T follicular helper cell (primary cell): ENCODE measurements at regions not wholly inside any gene's neighbourhood (a gene's known extent, or its start where the extent isn't known, plus 50 kb on each side); places are given as distances from the start of the nearest gene placed in this dataset.
"Not testable (repeated sequence)": the region's sequence is repeated elsewhere in the genome, so short reads cannot be mapped to it uniquely, and the experiment has no call there.

ENCODE experiments used
- DNase-seq: peaks from one replicate; pipeline ENCODE4 v3.0.0-alpha.2; 2020; ENCODE audit warnings: low read depth

- no peak for DNase-seq
Observed at GRCh38 chr22:47423861-47424820, 661.7 kb downstream of the TBC1D22A start.

- no peak for DNase-seq
Observed at GRCh38 chr22:47423266-47423665, 660.8 kb downstream of the TBC1D22A start.

- DNase-seq: no peak
Observed at GRCh38 chr22:47422736-47423135, 660.3 kb downstream of the TBC1D22A start.

GRCh38 chr22:47421846-47422245 lies 659.4 kb downstream of the TBC1D22A start:
- no peak for DNase-seq

- no peak for DNase-seq
Observed at GRCh38 chr22:47420211-47420610, 657.8 kb downstream of the TBC1D22A start.

- no peak for DNase-seq
Observed at GRCh38 chr22:47419239-47419638, 656.8 kb downstream of the TBC1D22A start.

- no peak for DNase-seq
Observed at GRCh38 chr22:47417699-47418098, 655.2 kb downstream of the TBC1D22A start.

GRCh38 chr22:47411006-47411405 lies 648.6 kb downstream of the TBC1D22A start:
- no peak for DNase-seq

- DNase-seq: no peak
Observed at GRCh38 chr22:47409539-47410275, 647.3 kb downstream of the TBC1D22A start.

GRCh38 chr22:47408409-47408808 lies 646.0 kb downstream of the TBC1D22A start:
- DNase-seq: no peak

- no peak for DNase-seq
Observed at GRCh38 chr22:47407461-47408025, 645.1 kb downstream of the TBC1D22A start.

- DNase-seq: no peak
Observed at GRCh38 chr22:47406896-47407295, 644.4 kb downstream of the TBC1D22A start.

- no peak for DNase-seq
Observed at GRCh38 chr22:47406180-47406834, 643.9 kb downstream of the TBC1D22A start.

GRCh38 chr22:47405222-47405621 lies 642.8 kb downstream of the TBC1D22A start:
- not testable (repeated sequence) for DNase-seq

- DNase-seq: no peak
Observed at GRCh38 chr22:47402876-47403525, 640.6 kb downstream of the TBC1D22A start.

GRCh38 chr22:47401976-47402770 lies 639.7 kb downstream of the TBC1D22A start:
- no peak for DNase-seq

GRCh38 chr22:47401592-47401898 lies 639.1 kb downstream of the TBC1D22A start:
- DNase-seq: no peak

GRCh38 chr22:47400701-47401591 lies 638.5 kb downstream of the TBC1D22A start:
- no peak for DNase-seq

- DNase-seq: not testable (repeated sequence)
Observed at GRCh38 chr22:47400131-47400530, 637.7 kb downstream of the TBC1D22A start.
